ENCODE measurements at regions not wholly inside any gene's neighbourhood (a gene's known extent, or its start where the extent isn't known, plus 50 kb on each side); places are given as distances from the start of the nearest gene placed in this dataset.

- TF ChIP-seq POLR2A (IDR thresholded peaks at IDR 0.05; ENCODE audit: low read length), result no peak
- no peak for TF ChIP-seq GATA1 (IDR thresholded peaks at IDR 0.05; ENCODE audit: low read depth, low read length)
These were observed 154.4 kb downstream of the SETD4 start for GRCh38 chr21:35905963-35906345.

Data from erythroblast (primary cell).